ENCODE measurements at regions not wholly inside any gene's neighbourhood (a gene's known extent, or its start where the extent isn't known, plus 50 kb on each side); places are given as distances from the start of the nearest gene placed in this dataset.
A peak's percentile ranks its signal among the peaks of the same experiment; 100 is the strongest.

DNA sequence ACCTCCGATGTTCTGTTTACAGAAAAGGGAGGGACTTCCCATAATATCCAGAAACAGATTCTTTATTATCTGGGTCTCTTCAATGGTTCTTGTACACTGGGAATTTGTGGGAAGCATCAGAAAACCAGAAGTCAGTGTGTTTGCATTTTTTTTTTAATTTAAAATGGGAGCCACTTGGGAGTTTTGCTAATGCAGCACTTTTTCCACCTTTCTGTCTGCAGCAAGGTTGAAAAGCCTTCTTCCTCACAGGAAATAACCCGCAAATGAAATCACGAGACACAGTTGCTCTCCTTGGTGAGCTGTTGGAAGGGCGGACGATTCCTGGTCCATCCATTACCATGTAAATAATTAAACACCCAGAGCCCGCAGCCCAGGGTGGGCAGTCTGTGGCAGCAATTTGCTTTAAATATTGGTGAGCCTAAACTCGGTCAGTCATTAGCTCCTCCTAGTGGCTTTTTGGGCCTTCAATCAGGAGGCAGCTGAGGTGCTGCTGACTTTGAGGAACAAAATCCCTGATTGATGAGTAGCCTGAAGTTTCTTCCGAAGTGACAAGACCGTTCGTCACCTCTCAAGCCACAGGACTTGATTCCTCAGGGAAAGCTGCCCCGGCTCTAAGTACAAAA lies 471.5 kb downstream of the EPHA4 start:
- Histone ChIP-seq H3K27ac (replicated peaks) (no peak overlapping the region), H3K4me1 (peaks cover 25% of the 10 kb centered on the region), H3K36me3 (no peaks in the 10 kb centered on the region), H3K27me3 (ENCODE audit: low read depth) (no peaks in the 10 kb centered on the region), H3K9me3 (replicated peaks) (no peaks in the 10 kb centered on the region), H3K4me3 (no peak overlapping the region)
- no peak for DNase-seq
- intact Hi-C loops (cut with micrococcal nuclease), result loop anchor here (10.0 kb wide), 1 partner anchor 474 kb away; the partner anchor contains the start of gene EPHA4
- TF ChIP-seq, protein P1, sequence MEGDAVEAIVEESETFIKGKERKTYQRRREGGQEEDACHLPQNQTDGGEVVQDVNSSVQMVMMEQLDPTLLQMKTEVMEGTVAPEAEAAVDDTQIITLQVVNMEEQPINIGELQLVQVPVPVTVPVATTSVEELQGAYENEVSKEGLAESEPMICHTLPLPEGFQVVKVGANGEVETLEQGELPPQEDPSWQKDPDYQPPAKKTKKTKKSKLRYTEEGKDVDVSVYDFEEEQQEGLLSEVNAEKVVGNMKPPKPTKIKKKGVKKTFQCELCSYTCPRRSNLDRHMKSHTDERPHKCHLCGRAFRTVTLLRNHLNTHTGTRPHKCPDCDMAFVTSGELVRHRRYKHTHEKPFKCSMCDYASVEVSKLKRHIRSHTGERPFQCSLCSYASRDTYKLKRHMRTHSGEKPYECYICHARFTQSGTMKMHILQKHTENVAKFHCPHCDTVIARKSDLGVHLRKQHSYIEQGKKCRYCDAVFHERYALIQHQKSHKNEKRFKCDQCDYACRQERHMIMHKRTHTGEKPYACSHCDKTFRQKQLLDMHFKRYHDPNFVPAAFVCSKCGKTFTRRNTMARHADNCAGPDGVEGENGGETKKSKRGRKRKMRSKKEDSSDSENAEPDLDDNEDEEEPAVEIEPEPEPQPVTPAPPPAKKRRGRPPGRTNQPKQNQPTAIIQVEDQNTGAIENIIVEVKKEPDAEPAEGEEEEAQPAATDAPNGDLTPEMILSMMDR (IDR thresholded peaks at IDR 0.05; ENCODE audit: borderline replicate concordance), result peak; percentile 54

DNA sequence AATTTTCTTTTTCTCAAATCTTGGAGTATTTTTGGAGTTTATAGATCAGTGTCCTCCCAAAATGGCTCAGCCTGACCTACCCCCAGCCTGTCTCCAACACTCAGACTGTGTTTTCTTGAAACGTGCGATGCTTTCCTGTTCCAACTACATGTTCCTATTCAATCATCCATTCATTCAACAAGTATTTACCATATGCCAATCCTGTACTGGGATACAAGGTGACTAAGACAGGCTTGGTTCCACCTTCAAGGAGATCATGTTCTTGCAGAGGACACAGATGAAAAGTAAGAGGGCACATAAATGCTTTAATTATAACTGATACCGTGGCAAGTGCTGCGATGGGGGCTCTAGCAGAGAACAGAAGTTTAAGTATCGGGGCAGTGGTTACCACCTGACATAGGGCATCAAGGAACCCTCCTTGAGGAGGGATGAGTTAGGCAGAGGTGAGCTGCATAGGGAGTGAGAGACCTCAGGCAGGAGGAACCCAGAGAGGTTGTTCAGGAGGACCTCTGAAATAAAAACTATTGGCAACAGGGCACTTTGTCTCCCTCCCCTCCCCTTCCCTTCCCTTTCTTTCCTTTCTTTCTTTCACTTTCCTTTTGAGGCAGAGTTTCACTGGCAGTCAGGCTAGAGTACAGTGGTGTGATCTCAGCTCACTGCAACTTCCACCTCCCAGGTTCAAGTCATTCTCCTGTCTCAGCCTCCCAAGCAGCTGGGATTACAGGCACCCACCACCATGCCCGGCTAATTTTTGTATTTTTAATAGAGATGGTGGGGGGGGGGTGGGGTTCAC lies 469.0 kb downstream of the EPHA4 start:
- Histone ChIP-seq H3K27me3 (ENCODE audit: low read depth) (no peaks in the 10 kb centered on the region), H3K27ac (replicated peaks) (no peak overlapping the region), H3K9me3 (replicated peaks) (no peaks in the 10 kb centered on the region), H3K4me3 (no peak overlapping the region), H3K4me1 (peaks cover 25% of the 10 kb centered on the region), H3K36me3 (no peaks in the 10 kb centered on the region)
- intact Hi-C loops (cut with micrococcal nuclease), result loop anchor here (10.0 kb wide), 1 partner anchor 472 kb away; the partner anchor contains the start of gene EPHA4
- TF ChIP-seq, protein P1 (IDR thresholded peaks at IDR 0.05; ENCODE audit: borderline replicate concordance), result no peak
- DNase-seq, result no peak

DNA sequence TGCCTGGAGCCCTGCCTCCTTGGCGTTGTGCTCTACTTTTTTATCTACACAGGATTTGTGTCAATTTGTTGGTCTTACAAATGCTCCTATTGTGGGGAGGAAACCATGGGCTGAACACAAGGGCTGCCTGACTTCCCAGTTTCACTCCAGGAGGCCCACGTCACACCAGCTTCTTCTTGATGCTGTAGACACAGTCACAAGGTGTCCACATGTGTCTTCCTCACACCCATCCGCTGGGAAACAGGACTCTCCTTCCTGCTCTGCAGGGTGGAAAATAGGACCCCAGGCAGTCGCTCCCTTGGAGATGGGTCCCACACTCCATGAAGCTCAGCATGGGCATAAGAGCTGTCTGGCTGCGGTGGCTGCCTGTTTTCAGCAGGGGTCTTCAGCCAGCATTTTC lies 468.2 kb downstream of the EPHA4 start:
- intact Hi-C loops (cut with micrococcal nuclease), result loop anchor here (10.0 kb wide), 1 partner anchor 471 kb away; the partner anchor contains the start of gene EPHA4
- peak overlapping the region; percentile 42 for H3K4me3 ChIP-seq
- TF ChIP-seq, protein P1 (IDR thresholded peaks at IDR 0.05; ENCODE audit: borderline replicate concordance), result no peak
- no peaks in the 10 kb centered on the region for H3K9me3 ChIP-seq (replicated peaks)
- no peaks in the 10 kb centered on the region for H3K36me3 ChIP-seq
- H3K4me1 ChIP-seq, result peaks cover 25% of the 10 kb centered on the region
- no peaks in the 10 kb centered on the region for H3K27me3 ChIP-seq (ENCODE audit: low read depth)
- H3K27ac ChIP-seq (replicated peaks), result peak overlapping the region; percentile 76
- peak; percentile 25 for DNase-seq

DNA sequence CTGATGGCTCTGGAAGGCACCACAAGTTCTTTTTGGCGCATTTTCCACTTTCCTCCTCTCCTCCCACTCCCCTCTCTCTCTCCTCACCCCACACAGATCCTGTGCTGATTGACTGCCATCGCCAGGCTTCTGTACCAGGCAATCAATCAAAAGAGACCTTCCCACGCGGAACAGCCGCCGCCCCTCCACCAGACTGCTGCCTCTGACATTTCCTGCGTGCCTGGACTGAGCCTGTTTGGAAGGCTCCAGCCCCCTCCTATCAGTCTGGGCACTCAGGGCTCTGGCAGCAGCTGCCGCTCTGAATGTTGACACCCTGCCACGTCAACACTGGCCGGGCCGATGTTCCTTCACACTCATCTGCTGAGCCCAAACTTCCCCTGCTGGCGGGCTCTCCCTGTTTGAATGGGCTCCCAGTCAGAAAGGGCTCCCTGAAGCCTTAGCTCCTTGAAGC lies 467.7 kb downstream of the EPHA4 start:
- H3K4me3 ChIP-seq, result peak overlapping the region; percentile 42
- TF ChIP-seq, protein P1 (IDR thresholded peaks at IDR 0.05; ENCODE audit: borderline replicate concordance), result peak; percentile 56
- peaks cover 25% of the 10 kb centered on the region for H3K4me1 ChIP-seq
- peak overlapping the region; percentile 76 for H3K27ac ChIP-seq (replicated peaks)
- no peaks in the 10 kb centered on the region for H3K36me3 ChIP-seq
- no peaks in the 10 kb centered on the region for H3K27me3 ChIP-seq (ENCODE audit: low read depth)
- no peaks in the 10 kb centered on the region for H3K9me3 ChIP-seq (replicated peaks)
- intact Hi-C loops (cut with micrococcal nuclease), result loop anchor here (10.0 kb wide), 1 partner anchor 470 kb away; the partner anchor contains the start of gene EPHA4
- peak; percentile 84 for DNase-seq

DNA sequence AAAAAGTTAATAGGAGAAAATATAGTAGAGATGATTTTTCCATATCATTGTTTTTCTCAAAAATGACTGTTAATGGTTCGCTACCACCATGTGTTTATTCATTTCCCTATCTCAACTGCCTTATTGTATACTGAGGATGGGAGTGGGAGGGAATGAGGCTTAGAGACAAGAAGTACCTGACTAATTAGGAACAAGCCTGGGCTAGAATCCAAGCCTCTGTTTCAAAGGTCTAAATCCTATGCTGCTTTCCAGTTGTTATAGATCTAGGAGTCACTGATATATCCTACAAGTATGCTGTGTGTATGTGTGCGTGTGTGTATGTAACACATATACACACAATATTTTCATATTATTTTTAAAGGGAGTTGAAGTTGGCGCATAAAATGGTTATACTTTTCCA lies 465.9 kb downstream of the EPHA4 start:
- Histone ChIP-seq H3K9me3 (replicated peaks) (no peaks in the 10 kb centered on the region), H3K4me3 (no peak overlapping the region), H3K4me1 (peaks cover 25% of the 10 kb centered on the region), H3K27ac (replicated peaks) (no peak overlapping the region), H3K36me3 (no peaks in the 10 kb centered on the region), H3K27me3 (ENCODE audit: low read depth) (no peaks in the 10 kb centered on the region)
- TF ChIP-seq, protein P1 (IDR thresholded peaks at IDR 0.05; ENCODE audit: borderline replicate concordance), result no peak
- DNase-seq, result no peak
- intact Hi-C loops (cut with micrococcal nuclease), result loop anchor here (10.0 kb wide), 1 partner anchor 469 kb away; the partner anchor contains the start of gene EPHA4
